OCI-LY7 (cell line): ENCODE measurements at regions not wholly inside any gene's neighbourhood (a gene's known extent, or its start where the extent isn't known, plus 50 kb on each side); places are given as distances from the start of the nearest gene placed in this dataset.

Experiments used
- BruUV-seq: library from RNA; stranded (reverse); fragments of 400-500 nt; replicated peaks from 2 replicates; lab custom pipeline; 2021; lab: Mats Ljungman, UMichigan
- CTCF ChIA-PET: fragments of 300-600 bp; sonication (Branson Sonifier 250); formaldehyde crosslinking; loops from one replicate; lab custom pipeline; 2022; ENCODE audit warnings: antibody characterized with exemption; ENCODE audit not compliant: unreplicated experiment; lab: Charles Lee
- POLR2A ChIA-PET: fragments of 300-600 bp; sonication (Branson Sonifier 250); formaldehyde crosslinking; loops from one replicate; lab custom pipeline; 2022; ENCODE audit warnings: antibody characterized with exemption; lab: Charles Lee
- DNase-seq: peaks from one replicate; pipeline ENCODE4 v3.0.0-alpha.2; 2015; ENCODE audit warnings: low spot score
- H2AFZ ChIP-seq: fragments of 200-600 bp; sonication (generic), shearing (Covaris generic); 2 replicates; pipeline ENCODE4 v1.6.1; 2014; ENCODE audit warnings: mild to moderate bottlenecking, antibody characterized with exemption, low read length, moderate library complexity
- H3K27ac ChIP-seq: fragments of 200-600 bp; sonication (generic); 2 replicates; pipeline ENCODE4 v1.5.1; 2014; ENCODE audit warnings: mixed run types, low read depth, mild to moderate bottlenecking, moderate library complexity, low read length, inconsistent platforms; ENCODE audit not compliant: poor library complexity, severe bottlenecking
- H3K36me3 ChIP-seq: fragments of 200-600 bp; sonication (generic); 2 replicates; pipeline ENCODE4 v1.6.1; 2014; ENCODE audit warnings: mild to moderate bottlenecking, antibody characterized with exemption, low read length, moderate library complexity, mixed read lengths; ENCODE audit not compliant: insufficient read depth
- H3K4me1 ChIP-seq: fragments of 200-600 bp; sonication (generic); 2 replicates; pipeline ENCODE4 v1.5.1; 2014; ENCODE audit warnings: mild to moderate bottlenecking, low read length; ENCODE audit not compliant: insufficient read depth, poor library complexity, severe bottlenecking
- H3K4me2 ChIP-seq: fragments of 200-600 bp; sonication (generic); 2 replicates; pipeline ENCODE4 v1.6.1; 2014; ENCODE audit warnings: mild to moderate bottlenecking, low read length
- H3K4me3 ChIP-seq: fragments of 200-600 bp; sonication (generic); 2 replicates; pipeline ENCODE4 v1.5.1; 2014; ENCODE audit warnings: mild to moderate bottlenecking, low read depth, low read length; ENCODE audit not compliant: poor library complexity, severe bottlenecking
- H3K79me2 ChIP-seq: fragments of 200-600 bp; sonication (generic); 2 replicates; pipeline ENCODE4 v1.6.1; 2016; ENCODE audit warnings: low read depth, mild to moderate bottlenecking, low read length, moderate library complexity, mixed read lengths; ENCODE audit not compliant: insufficient read depth
- H3K9me2 ChIP-seq: fragments of 200-600 bp; sonication (generic); 2 replicates; pipeline ENCODE4 v1.6.1; 2016; ENCODE audit warnings: mild to moderate bottlenecking, low read length, mixed read lengths; ENCODE audit not compliant: insufficient read depth
- H3K9me3 ChIP-seq: fragments of 200-600 bp; sonication (generic); 2 replicates; pipeline ENCODE4 v1.6.1; 2014; ENCODE audit warnings: mild to moderate bottlenecking, mixed run types, low read length, mixed read lengths
- H4K20me1 ChIP-seq: fragments of 200-600 bp; sonication (generic); 2 replicates; pipeline ENCODE4 v1.6.1; 2014; ENCODE audit warnings: mild to moderate bottlenecking, antibody characterized with exemption, low read length, moderate library complexity, mixed read lengths; ENCODE audit not compliant: insufficient read depth
- EZH2phosphoT487 ChIP-seq: fragments of 200-600 bp; sonication (generic); IDR thresholded peaks from 2 replicates; pipeline ENCODE4 v1.6.1; 2018; ENCODE audit warnings: low read depth, borderline replicate concordance, mild to moderate bottlenecking, mixed run types, antibody characterized with exemption, low read length, moderate library complexity, mixed read lengths
- intact Hi-C: fragments of 100-400 bp; cut with micrococcal nuclease; formaldehyde crosslinking; loops from one replicate; pipeline ENCODE4 v1.10.0; 2022; ENCODE audit not compliant: unreplicated experiment
- TF ChIP-seq, protein P1 (sequence below): fragments of 200-600 bp; sonication (generic); conservative IDR thresholded peaks from 2 replicates; pipeline ENCODE4 v1.5.1; 2014; ENCODE audit warnings: mild to moderate bottlenecking, antibody characterized with exemption, low read length, moderate library complexity, mixed read lengths

- no peaks in the 10 kb centered on the region for H3K36me3 ChIP-seq
- CTCF ChIA-PET: no interaction called here
- H3K4me2 ChIP-seq: no peak overlapping the region
- TF ChIP-seq, protein P1, sequence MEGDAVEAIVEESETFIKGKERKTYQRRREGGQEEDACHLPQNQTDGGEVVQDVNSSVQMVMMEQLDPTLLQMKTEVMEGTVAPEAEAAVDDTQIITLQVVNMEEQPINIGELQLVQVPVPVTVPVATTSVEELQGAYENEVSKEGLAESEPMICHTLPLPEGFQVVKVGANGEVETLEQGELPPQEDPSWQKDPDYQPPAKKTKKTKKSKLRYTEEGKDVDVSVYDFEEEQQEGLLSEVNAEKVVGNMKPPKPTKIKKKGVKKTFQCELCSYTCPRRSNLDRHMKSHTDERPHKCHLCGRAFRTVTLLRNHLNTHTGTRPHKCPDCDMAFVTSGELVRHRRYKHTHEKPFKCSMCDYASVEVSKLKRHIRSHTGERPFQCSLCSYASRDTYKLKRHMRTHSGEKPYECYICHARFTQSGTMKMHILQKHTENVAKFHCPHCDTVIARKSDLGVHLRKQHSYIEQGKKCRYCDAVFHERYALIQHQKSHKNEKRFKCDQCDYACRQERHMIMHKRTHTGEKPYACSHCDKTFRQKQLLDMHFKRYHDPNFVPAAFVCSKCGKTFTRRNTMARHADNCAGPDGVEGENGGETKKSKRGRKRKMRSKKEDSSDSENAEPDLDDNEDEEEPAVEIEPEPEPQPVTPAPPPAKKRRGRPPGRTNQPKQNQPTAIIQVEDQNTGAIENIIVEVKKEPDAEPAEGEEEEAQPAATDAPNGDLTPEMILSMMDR: no peak
- TF ChIP-seq EZH2phosphoT487: no peak
- POLR2A ChIA-PET: interaction anchor here (0.7 kb wide), 1 partner anchor 15 kb away, joined by 3 read pairs; no protein-coding TSS in a partner anchor
- H3K4me1 ChIP-seq: no peaks in the 10 kb centered on the region
- no peak overlapping the region for H3K27ac ChIP-seq
- H3K4me3 ChIP-seq: no peak overlapping the region
- H4K20me1 ChIP-seq: no peaks in the 10 kb centered on the region
- H3K79me2 ChIP-seq: no peaks in the 10 kb centered on the region
- DNase-seq: no peak
- no TSS peak for BruUV-seq
- intact Hi-C loops: no loop called here
- H2AFZ ChIP-seq: no peak overlapping the region
- H3K9me2 ChIP-seq: no peaks in the 10 kb centered on the region
- no peaks in the 10 kb centered on the region for H3K9me3 ChIP-seq
These were observed 635.6 kb upstream of the TBX3 start for GRCh38 chr12:115319446-115320040.

DNA sequence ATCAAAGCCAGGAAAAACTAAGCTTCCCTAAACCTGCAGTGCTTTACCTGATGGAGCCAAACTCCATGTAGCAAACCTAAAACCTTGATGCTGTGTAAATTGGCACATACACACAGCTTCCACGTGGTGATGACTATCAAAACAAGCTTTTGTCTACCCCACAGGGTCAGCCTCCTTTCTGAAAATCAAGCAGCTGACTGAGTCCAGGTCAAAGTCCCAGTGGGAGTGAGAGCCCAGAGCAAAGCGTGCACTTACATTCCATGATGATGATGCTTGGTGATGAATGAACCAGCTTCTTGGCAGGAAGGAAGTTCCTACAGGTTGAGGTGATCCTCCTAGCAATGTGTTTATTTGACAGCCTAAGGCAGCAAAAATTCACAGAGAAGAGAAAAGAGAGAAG is 630.0 kb upstream of the TBX3 start:
- intact Hi-C loops: no loop called here
- no peak overlapping the region for H3K4me2 ChIP-seq
- H3K79me2 ChIP-seq: no peaks in the 10 kb centered on the region
- H3K4me1 ChIP-seq: no peaks in the 10 kb centered on the region
- no peaks in the 10 kb centered on the region for H3K36me3 ChIP-seq
- no peak overlapping the region for H3K4me3 ChIP-seq
- no peak overlapping the region for H2AFZ ChIP-seq
- H4K20me1 ChIP-seq: no peaks in the 10 kb centered on the region
- CTCF ChIA-PET: no interaction called here
- no peak for DNase-seq
- TF ChIP-seq, protein P1: no peak
- no peak for TF ChIP-seq EZH2phosphoT487
- H3K27ac ChIP-seq: no peak overlapping the region
- no peaks in the 10 kb centered on the region for H3K9me2 ChIP-seq
- no TSS peak for BruUV-seq
- H3K9me3 ChIP-seq: no peaks in the 10 kb centered on the region
- POLR2A ChIA-PET: no interaction called here

DNA sequence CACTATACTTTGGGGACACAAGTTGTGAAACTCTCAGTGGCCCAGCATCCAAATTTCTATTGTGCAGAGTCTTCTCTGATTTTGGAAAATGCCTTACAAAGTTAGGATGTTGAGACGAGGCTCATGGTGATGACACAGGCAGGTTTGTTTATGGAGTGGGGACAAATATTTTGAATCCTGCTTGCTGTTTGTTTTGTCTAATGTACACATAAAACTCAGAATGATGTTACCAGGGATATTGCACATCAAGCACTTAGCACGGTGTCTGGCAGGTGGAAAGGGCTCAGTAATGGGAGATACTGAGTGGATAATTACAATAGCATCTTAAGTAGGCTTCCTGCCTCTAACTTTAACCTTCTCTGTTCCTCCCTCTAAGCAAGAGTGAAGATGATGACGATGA is 628.9 kb upstream of the TBX3 start:
- Histone ChIP-seq H2AFZ (no peak overlapping the region), H3K36me3 (no peaks in the 10 kb centered on the region), H3K79me2 (no peaks in the 10 kb centered on the region), H3K9me3 (no peaks in the 10 kb centered on the region), H3K4me2 (no peak overlapping the region), H3K27ac (no peak overlapping the region), H3K9me2 (no peaks in the 10 kb centered on the region), H3K4me3 (no peak overlapping the region), H4K20me1 (no peaks in the 10 kb centered on the region), H3K4me1 (no peaks in the 10 kb centered on the region)
- ChIA-PET POLR2A (no interaction called here), CTCF (no interaction called here)
- DNase-seq: no peak
- no peak for TF ChIP-seq EZH2phosphoT487
- TF ChIP-seq, protein P1: no peak
- no TSS peak for BruUV-seq
- intact Hi-C loops: no loop called here
